Stimulated activated CD8-positive, alpha-beta memory T cell treated with anti-CD3 and anti-CD28 coated beads, Interleukin-7, amount 100 ng/mL, for 48 hours (primary cell): ENCODE measurements at regions not wholly inside any gene's neighbourhood (a gene's known extent, or its start where the extent isn't known, plus 50 kb on each side); places are given as distances from the start of the nearest gene placed in this dataset.
"Not testable (repeated sequence)": the region's sequence is repeated elsewhere in the genome, so short reads cannot be mapped to it uniquely, and the experiment has no call there.

Source experiments
- DNase-seq, 2 donors: peaks; one replicate each; pipeline ENCODE4 v3.0.0-alpha.2; 2020; ENCODE audit warnings: low read depth in 1 of 2; ENCODE audit errors: extremely low read depth in 1 of 2

DNA sequence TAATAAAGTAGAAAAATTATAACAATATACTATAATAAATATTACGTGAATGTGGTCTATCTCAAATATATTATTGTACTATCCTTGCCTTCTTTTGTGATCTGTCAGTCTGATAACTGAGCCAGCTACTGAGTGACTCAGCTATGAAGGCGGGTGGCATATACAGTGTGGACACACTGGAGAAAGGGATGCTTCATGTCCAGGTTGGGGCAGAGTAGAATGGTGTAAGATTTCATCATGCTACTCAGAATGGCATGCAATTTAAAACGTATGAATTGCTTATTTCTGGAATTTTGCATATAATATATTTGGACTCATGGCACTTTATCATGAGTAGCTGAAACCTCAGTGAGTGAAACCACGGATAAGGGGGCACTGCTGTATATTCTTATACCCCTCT is 172.9 kb upstream of the TBC1D5 start:
- DNase-seq, result no peak

DNA sequence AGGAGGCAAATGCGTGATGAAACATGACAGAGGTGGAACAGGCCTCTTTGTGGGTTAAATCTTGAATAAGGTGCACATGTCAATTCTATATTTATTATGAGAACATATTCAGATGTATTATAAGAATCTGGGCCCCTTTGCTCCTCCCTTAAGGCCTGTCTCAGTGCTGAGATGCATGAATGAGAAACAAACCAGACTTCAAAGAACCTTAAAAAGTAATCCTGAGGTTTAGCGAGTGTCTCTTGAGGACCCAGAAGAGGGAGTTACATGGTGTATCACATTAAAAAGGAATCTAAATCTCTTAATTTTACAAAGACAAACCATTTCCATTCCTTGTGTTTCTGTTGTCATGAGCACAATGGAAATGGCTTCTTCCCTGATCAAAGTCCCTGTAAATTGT is 170.9 kb upstream of the TBC1D5 start:
- no peak for DNase-seq

DNA sequence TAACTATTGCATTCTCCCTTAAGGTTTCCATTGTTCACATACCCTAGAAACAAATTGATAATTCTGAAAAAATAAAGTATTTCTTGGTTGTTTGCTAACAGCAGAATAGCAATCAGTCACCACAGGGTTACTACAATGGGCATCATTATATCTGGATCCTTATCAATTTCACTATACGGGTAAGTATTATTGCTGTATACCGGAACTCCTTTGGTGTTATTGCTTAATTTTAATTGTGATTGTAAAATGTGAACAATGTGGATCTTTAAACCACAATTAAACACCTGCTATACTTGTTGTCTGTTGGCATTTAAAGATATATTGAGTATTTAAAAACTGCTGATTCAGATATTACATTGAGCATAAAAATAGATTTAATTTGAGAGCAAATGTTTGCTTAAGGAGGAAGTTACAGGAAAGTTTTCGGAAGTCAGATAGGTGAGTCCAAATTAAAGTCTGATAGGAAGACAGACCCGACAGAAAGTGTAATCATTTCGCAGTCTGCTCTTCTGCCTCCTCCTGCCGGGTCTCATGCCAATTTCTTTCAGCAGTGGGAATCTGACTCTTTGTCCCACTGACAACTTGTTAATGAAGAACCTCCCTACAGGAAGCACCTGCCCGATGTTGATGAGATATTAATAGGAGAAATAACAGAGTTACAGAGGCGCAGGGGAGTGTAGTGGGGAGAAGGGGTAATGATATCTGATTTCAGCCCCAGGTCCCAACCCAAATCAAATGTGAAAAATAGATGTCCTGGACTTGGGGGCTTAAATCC is 169.7 kb upstream of the TBC1D5 start:
- no peak for DNase-seq

DNA sequence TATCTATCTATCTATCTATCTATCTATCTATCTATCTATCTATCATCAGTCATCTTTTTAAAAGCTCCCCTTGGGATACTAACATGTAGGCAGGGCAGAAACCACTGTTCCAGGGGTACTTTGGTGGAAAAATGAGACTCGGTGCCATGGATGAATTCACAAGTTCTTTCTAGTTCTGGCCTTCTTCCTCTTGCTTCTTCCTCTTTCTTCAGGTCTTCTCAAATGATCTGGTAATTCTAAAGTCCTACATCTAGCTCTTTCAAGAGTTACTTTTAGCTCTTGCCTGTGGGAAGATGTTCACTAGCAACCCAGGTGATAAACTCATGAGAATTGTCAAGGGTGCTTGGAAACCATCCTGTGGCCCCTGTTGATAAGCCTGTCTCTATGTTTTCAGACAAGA is 168.5 kb upstream of the TBC1D5 start:
- DNase-seq, result no peak

DNA sequence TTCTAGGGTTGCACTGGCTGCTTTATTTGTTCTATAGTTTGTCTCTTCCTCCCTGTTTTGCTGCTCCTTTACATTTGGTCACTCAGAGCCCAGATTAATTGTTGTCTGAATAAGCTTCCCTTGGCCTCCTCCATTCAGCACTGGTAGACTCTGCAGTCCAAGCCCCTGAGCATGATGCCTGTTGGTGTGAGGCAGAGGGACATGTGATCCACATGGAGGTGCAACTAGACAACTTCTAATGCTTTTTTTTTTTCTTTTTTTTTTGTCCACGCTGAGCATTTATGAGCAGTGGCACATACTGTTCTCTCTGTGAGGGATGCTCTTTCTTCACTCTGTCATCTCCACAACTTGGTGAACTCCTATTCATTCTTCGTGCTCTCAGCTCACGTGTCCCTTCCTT is 167.3 kb upstream of the TBC1D5 start:
- DNase-seq, result no peak

DNA sequence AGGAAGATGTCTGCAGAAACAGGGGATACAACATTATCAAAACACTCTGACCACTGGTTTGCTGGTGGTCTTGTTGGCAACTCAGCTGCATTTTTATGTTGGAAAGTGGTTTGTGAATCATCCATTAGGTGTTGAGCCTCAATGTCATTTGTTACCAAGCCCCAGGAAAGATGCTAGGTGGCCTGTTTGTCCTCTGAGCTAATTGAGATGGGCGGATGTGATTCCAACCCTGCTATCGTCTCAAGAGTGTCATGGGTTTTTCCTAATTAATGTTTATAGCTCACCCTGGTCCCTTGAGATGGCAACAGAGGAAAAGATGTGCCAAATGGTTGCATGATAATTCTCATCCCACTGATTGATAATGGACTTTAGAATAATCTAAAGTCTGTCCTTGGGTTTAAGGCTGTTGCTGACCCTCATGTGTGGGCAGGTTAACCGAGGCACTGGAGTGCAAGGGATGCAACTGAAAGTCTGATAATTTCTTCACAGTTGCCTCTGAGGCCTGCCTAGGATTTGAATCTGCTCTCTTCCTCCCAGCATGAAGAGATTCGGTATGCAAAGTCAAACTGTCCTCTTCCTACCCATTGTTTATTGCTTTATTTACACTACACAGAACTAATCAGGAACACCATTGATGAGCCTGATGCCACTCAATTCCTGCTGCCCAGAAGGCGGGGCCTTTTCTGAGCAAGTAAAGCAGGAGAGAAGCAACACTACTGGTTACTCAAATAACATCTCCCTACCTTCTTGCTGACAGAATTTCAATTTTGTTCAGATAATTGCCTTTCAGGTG is 166.2 kb upstream of the TBC1D5 start:
- no peak for DNase-seq

DNA sequence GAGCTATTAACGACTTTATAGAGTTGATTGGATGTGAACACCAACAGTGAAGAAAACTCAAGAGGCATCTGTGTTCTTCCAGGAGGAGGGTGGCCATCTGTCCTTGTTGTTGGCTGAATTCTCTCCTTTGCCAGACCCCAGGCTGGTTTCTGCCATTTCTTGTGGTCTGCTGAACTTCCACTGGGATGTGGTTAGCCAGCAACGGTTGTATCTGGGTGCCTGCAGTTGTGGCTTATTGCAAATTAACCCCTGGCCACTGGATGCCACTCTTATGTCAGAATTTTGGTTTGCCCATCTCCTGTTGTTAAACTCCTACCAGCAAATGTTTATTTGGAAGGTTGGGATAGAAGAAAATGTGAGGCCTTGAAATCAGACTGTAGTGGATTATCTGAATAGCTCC is 163.6 kb upstream of the TBC1D5 start:
- no peak for DNase-seq

DNA sequence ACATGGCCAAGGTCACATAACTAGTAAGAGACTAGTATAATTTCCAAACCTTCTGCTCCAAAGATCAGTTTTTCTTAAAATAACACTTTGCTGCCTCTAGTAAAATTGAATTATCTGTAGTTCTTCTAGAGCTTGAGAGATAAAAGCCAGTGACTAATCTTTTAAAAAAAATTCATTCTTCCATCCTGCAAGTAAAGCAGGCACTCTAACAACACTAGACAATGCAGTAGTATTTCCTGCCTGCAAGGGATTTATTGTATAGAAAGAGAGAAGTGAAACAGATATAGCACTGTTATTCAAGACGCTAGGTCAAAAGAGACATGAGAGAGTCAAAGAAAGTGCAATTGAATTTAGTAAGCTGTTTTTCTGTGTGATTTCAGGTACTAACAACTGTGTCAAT is 159.5 kb upstream of the TBC1D5 start:
- DNase-seq, result no peak

DNA sequence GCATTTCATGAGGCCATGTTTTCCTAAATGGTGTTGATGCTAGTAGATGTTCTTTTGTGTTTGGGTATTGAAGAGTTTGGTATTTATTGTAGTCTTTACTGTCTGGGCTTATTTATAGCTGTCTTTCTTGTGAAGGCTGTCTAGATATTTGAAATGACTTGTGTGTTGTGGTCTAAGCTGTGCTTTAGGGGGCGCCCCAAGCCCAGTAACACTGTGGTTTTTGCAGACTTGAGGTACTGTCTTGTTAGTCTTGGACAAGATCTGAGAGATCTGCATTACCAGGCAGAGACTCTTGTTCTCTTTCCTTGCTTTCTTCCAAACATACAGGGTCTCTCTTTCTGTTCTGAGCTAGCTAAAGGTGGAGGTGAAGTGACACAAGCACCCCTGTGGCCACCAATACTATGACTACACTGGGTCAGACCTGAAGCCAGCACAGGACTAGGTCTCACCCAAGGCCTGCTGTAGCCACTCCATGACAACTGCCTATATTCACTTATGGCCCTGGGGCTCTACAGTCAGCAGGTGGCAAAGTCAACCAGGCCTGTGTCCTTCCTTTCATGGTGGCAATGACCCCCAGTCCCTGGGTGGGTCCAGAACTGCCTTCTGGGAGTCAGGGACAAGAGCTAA is 152.1 kb upstream of the TBC1D5 start:
- peak in 1 of 2 donors; percentile 21 for DNase-seq

DNA sequence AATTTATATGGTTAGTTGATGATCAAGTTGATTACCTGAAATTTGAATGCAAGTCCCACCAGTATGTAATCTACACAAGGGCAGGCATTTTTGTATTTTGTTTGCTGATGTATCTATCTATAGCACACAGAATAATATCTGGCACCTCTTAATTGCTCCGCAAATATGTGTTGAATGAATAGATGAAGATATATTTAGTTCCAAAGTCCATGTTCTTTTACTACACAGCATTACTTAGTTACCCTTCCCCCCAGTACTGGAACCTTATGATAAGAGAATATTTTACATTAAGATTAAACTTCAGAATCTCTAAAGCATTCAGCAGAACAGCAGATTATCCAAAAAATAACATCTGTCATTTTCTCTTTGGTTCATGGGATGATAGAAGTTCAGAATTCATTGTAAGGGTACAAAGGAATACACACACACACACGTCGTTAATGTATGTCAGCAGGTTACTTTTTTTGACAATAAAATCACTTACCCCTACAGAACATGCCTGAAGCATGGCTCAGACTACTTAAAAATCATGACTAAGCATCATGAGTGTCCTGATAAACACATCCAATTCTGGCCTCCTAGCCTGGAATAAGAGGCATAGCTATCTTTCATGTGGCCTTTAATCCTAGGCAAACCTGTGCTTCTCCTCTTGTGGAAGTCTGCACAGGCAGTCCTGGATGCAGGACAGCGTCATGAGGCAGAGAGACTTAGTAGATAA is 148.9 kb upstream of the TBC1D5 start:
- DNase-seq, result no peak

DNA sequence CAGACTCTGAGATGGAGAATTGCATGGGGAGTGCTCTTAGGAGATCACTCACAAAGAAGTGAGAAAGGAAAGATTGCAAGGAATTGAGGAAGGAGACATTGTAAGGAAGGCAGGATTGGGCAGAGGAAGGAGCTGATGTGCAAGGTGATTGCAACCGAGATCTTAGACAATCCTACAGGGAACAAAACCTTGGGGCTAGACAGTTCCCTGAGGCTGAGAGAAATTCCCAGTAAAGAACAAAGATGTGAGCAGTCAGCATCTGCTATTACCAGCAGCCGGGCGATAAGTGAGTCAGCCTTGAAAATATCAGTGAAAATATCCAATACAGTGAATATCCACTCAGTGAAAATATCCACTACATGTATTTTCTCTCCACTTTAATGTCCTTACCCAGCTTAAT is 143.6 kb upstream of the TBC1D5 start:
- DNase-seq, result no peak

DNA sequence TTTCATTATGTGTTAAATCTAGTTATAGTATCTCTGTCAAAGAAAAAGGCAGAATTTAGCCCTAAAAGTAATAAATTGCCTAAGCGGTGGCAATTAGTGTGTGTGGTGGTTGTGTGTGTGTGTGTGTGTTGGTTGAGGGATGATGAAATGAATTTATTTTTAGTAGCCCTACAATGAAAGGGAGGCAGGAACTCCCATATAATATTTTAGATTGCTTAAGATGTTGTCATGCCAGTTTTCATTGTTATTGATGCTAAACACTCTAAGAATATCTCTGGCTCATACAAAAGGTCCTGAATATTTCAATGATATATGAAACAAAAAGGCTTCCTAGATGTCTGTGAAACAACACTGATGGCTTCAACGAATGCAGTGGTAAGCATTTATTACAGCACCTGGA is 140.6 kb upstream of the TBC1D5 start:
- no peak for DNase-seq

DNA sequence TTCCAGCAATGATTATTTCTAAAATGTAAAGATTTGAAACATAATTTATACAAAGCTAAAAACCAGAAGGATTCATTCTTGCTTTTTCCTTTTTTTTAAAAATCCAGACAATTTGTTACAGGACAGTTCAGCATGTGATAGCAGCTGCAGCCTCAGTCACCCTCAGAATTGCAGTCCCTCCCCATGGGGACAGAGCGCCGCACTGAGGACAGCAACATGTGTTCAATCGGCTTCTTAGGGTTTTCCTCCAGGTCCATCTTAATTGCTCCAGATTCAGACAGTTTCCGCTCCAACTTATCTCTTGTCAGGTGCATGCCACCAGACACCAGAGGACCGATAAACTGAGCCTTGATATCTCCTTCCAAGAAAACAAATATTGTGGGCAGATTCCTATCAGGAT is 134.9 kb upstream of the TBC1D5 start:
- DNase-seq, result no peak

DNA sequence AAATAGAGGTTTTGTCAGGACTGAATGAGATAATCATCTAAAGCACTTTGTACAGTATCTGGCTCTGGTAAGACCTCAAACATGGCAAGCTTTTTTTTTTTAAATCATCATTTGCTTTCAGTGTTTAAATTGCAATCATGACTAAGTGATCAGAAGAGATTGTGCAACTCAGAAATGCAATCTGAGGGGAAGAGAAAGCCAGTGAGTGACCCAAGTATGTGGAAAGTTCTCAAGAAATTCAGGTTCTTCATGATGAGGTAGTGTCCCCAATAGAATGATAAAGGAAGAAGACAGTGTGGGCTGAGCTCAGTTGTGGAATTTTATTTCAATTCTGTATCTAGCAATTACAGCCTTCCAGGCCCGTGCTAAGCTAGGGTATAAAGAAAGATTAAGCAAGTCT is 132.2 kb upstream of the TBC1D5 start:
- no peak for DNase-seq

DNA sequence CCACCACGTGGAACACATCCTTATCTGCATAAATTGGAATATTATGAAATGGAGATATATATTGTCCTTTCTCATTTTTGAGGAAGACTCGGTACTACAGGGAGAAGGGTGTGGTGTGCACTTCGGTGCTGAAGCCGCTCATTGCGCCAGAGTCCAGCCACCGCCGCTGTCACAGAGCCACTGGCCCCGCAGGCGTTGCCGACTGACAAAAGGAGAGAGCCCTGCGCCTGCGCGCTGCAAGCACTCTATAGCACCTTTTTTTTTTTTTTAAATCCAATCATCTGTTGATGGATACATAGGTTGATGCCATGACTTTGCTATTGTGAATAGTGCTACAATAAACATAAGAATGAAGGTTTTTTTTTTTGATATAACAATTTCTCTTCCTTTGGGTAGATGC is 130.0 kb upstream of the TBC1D5 start:
- DNase-seq, result no peak

DNA sequence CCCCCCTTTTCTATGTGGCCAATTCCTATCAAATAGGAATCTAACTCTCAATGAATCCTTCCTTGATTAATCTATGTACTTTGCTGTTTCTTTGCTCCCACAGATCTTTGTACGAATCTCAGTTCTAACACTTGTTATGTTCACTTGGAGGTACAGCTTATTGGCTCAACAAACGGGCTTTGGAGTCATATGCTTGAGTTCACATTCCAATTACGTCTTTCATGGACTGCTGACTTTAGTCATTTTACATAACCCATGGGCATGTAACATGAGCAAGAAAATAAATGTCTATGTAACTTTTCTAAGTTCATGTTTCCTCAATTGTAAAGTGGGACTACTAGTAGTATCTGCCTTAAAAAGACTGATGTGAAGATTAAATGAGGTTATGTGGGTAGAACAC is 123.2 kb upstream of the TBC1D5 start:
- DNase-seq, result no peak

DNA sequence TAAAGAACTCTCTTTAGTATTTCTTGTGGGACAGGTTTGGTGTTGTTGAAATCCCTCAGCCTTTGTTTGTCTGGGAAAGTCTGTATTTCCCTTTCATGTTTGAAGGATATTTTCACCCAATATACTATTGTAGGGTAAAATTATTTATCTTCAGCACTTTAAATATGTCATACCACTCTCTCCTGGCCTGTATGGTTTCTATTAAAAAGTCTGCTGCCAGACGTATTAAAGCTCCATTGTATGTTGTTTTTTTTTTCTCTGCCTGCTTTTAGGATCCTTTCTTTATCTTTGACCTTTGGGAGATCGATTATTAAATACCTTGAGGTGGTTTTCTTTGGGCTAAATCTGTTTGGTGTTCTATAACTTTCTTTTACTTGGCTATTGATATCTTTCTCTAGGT is 119.0 kb upstream of the TBC1D5 start:
- no peak for DNase-seq

DNA sequence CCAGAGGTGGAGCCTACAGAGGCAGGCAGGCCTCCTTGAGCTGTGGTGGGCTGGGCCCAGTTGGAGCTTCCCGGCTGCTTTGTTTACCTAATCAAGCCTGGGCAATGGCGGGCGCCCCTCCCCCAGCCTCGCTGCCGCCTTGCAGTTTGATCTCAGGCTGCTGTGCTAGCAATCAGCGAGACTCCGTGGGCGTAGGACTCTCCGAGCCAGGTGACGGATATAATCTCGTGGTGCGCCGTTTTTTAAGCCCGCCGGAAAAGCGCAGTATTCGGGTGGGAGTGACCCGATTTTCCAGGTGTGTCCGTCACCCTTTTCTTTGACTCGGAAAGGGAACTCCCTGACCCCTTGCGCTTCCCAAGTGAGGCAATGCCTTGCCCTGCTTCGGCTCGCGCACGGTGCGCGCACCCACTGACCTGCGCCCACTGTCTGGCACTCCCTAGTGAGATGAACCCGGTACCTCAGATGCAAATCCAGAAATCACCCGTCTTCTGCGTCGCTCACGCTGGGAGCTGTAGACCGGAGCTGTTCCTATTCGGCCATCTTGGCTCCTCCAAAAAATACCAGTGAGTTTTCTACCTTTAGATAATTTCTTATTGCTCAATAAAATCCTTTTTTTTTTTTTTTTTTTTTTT is 118.5 kb upstream of the TBC1D5 start:
- DNase-seq, result not testable (repeated sequence)

DNA sequence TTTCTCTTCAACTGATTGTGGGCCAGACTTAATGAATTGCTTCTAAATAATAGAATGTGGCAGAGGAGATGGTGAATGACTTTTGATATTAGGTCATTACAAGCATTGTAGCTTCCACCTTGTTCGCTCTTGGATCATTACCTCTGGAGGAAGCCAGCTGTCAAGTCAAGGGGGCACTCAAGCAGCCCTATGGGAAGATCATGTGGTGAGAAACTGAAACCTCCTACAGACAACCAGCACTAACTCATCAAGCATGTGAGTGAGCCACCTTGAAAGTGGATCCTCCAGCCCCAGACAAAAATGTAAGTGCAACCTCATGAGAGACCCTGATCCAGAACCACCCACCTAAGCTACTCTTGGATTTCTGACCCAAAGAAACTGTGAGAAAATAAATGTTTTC is 109.8 kb upstream of the TBC1D5 start:
- no peak for DNase-seq

DNA sequence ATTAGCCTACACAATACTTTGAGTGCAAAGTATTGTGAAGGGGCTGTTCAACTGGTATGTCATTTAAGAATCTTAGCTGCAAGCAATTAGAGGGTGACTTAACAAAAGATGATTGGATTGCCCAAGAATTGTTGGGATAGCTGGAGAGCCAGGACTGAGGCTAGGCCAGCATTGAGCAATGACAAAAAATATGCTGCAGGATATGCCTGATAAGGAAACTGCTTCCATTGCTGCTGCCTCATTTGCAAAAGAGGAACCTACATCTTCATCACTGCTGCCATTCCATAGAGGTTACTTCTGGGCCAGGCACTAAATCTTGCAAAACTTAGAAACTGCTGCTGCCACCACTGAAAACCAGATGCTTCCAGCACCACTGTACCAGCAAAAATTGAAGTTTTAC is 108.0 kb upstream of the TBC1D5 start:
- DNase-seq, result no peak

DNA sequence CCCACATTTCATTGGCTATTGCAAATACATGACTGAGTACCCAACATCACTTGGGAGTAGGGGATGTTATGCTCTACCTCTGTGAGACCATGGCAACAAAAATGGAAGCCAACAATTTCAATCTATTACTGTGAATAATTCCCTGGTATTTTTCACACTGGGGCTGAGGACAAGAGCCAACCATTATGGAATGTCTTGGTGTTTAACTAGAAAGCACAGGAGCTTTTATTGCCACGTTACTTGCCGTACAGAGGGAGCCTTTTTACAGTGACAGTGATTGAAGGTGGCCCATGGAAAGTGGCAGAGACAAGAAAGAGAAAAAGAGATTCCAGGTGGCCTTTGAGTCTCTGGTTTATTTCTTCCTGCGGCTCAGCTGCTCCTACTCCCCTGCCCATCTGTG is 105.7 kb upstream of the TBC1D5 start:
- no peak for DNase-seq
